GM23338 (cell line): ENCODE measurements at regions not wholly inside any gene's neighbourhood (a gene's known extent, or its start where the extent isn't known, plus 50 kb on each side); places are given as distances from the start of the nearest gene placed in this dataset.

Experiments used
- ATAC-seq: fragments of 200-7000 bp; cut with Tn5 transposase; 3 replicates; pipeline ENCODE4 v1.9.1; 2020
- DNase-seq: peaks from one replicate; pipeline ENCODE4 v3.0.0-alpha.2; 2015; ENCODE audit warnings: low spot score
- H2AFZ ChIP-seq: fragments of 200-600 bp; sonication (generic); 2 replicates; pipeline ENCODE4 v1.8.0; 2016; ENCODE audit warnings: antibody characterized with exemption, mild to moderate bottlenecking, moderate library complexity
- H3F3A ChIP-seq: fragments of 200-600 bp; sonication (generic); replicated peaks from 2 replicates; pipeline ENCODE4 v1.8.0; 2017; ENCODE audit warnings: antibody characterized with exemption, mixed run types, low read depth
- H3K27ac ChIP-seq: fragments of 200-600 bp; sonication (generic); 2 replicates; pipeline ENCODE4 v1.6.1; 2016; ENCODE audit warnings: low read depth
- H3K27me3 ChIP-seq: fragments of 200-600 bp; sonication (generic); 2 replicates; pipeline ENCODE4 v1.8.0; 2016; ENCODE audit warnings: mild to moderate bottlenecking, mixed run types, moderate library complexity; ENCODE audit not compliant: insufficient read depth
- H3K36me3 ChIP-seq: fragments of 200-600 bp; sonication (generic); 2 replicates; pipeline ENCODE4 v1.8.0; 2016; ENCODE audit warnings: mild to moderate bottlenecking; ENCODE audit not compliant: insufficient read depth
- H3K4me1 ChIP-seq: fragments of 200-600 bp; sonication (generic); 2 replicates; pipeline ENCODE4 v1.8.0; 2016; ENCODE audit warnings: mild to moderate bottlenecking, moderate library complexity; ENCODE audit not compliant: insufficient read depth
- H3K4me2 ChIP-seq: fragments of 200-600 bp; sonication (generic); 2 replicates; pipeline ENCODE4 v1.7.1; 2017; ENCODE audit warnings: mixed run types
- H3K4me3 ChIP-seq: fragments of 200-600 bp; sonication (generic); 2 replicates; pipeline ENCODE4 v1.6.1; 2016; ENCODE audit warnings: mixed run types
- H3K79me2 ChIP-seq: fragments of 200-600 bp; sonication (generic); replicated peaks from 2 replicates; pipeline ENCODE4 v1.8.0; 2017; ENCODE audit warnings: mild to moderate bottlenecking; ENCODE audit not compliant: insufficient read depth
- H3K9me2 ChIP-seq: fragments of 200-600 bp; sonication (generic); 2 replicates; pipeline ENCODE4 v1.8.0; 2017; ENCODE audit not compliant: insufficient read depth
- H4K20me1 ChIP-seq: fragments of 200-600 bp; sonication (generic); replicated peaks from 2 replicates; pipeline ENCODE4 v1.8.0; 2017; ENCODE audit warnings: mild to moderate bottlenecking; ENCODE audit not compliant: insufficient read depth
- H3K27ac Mint-ChIP-seq: 2 replicates; pipeline ENCODE4 v1.8.0; 2020; ENCODE audit warnings: inconsistent platforms, mild to moderate bottlenecking, moderate library complexity, mixed read lengths
- H3K27me3 Mint-ChIP-seq: 3 replicates; pipeline ENCODE4 v1.8.0; 2022; ENCODE audit warnings: low read depth, mild to moderate bottlenecking, moderate library complexity, mixed read lengths, inconsistent platforms; ENCODE audit not compliant: insufficient read depth, poor library complexity
- H3K36me3 Mint-ChIP-seq: 3 replicates; pipeline ENCODE4 v1.8.0; 2021; ENCODE audit warnings: low read depth, mild to moderate bottlenecking, inconsistent platforms, moderate library complexity, mixed read lengths
- H3K4me1 Mint-ChIP-seq: 3 replicates; pipeline ENCODE4 v1.8.0; 2020; ENCODE audit warnings: mild to moderate bottlenecking, inconsistent platforms, mixed read lengths
- H3K4me3 Mint-ChIP-seq: 3 replicates; pipeline ENCODE4 v1.8.0; 2021; ENCODE audit warnings: moderate library complexity, mild to moderate bottlenecking, inconsistent platforms, mixed read lengths
- H3K9me3 Mint-ChIP-seq: 3 replicates; pipeline ENCODE4 v1.8.0; 2020; ENCODE audit warnings: moderate library complexity, mild to moderate bottlenecking, inconsistent platforms, mixed read lengths
- CREB1 ChIP-seq: fragments of 250-450 bp; sonication (Bioruptor Pico); IDR thresholded peaks from 2 replicates; pipeline ENCODE4 v1.5.0; 2020; ENCODE audit warnings: low read depth, mild to moderate bottlenecking, moderate library complexity
- EZH2 ChIP-seq: fragments of 200-600 bp; sonication (generic); IDR thresholded peaks from one replicate; pipeline ENCODE4 v1.8.0; 2017; ENCODE audit warnings: antibody characterized with exemption, mild to moderate bottlenecking, low read depth; ENCODE audit not compliant: unreplicated experiment
- EZH2phosphoT487 ChIP-seq: fragments of 200-600 bp; sonication (generic); IDR thresholded peaks from one replicate; pipeline ENCODE4 v1.8.1; 2018; ENCODE audit warnings: antibody characterized with exemption; ENCODE audit not compliant: unreplicated experiment
- JUNB ChIP-seq: IDR thresholded peaks from one replicate; pipeline ENCODE4 v1.6.1; 2016; ENCODE audit warnings: antibody characterized with exemption; ENCODE audit not compliant: unreplicated experiment
- POLR2AphosphoS5 ChIP-seq: IDR thresholded peaks from 2 replicates; pipeline ENCODE4 v1.6.1; 2016; ENCODE audit warnings: antibody characterized with exemption, low read depth
- ZNF331 ChIP-seq: fragments of 250-450 bp; sonication (Bioruptor Pico); IDR thresholded peaks from 2 replicates; pipeline ENCODE4 v1.5.0; 2020; ENCODE audit warnings: low read depth, mild to moderate bottlenecking, moderate library complexity
- TF ChIP-seq, protein P1 (sequence below), 2 experiments: fragments of 200-600 bp in 1 of 2; sonication (generic) in 1 of 2; conservative IDR thresholded peaks; 2 replicates each; pipeline versions ENCODE4 v1.5.1 to v1.6.1; 2016 to 2017; ENCODE audit warnings: antibody characterized with exemption in 2 of 2, low read depth in 2 of 2, mild to moderate bottlenecking in 2 of 2, moderate library complexity in 1 of 2
- TF ChIP-seq, protein P2 (sequence below): fragments of 250-450 bp; sonication (Bioruptor Pico); IDR thresholded peaks from 2 replicates; pipeline ENCODE4 v1.5.0; 2020; ENCODE audit warnings: mild to moderate bottlenecking, moderate library complexity
- TF ChIP-seq, protein P3 (sequence below): IDR thresholded peaks from 2 replicates; pipeline ENCODE4 v1.6.1; 2016; ENCODE audit warnings: antibody characterized with exemption

DNA sequence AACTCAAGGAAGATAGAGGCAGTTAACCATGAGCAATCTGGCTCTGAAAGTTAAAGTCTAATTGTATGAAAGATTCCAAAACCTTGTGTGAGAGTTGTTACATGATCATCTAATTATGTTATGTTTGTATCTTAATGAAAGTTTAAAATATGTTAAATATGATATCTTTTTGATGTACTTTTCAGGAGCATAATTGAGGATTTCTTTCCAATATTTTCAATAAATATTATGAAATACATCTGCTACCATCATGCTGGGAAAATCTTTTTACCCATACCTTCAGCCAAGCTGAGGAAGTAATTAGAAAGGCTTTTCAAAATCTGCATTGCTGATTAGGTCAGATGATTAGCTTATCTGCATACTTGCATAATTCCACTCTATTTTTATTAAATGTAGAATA lies 318.4 kb downstream of the KLF12 start:
- no peak for TF ChIP-seq CREB1 (CRISPR knock-in tag)
- TF ChIP-seq, protein P1, sequence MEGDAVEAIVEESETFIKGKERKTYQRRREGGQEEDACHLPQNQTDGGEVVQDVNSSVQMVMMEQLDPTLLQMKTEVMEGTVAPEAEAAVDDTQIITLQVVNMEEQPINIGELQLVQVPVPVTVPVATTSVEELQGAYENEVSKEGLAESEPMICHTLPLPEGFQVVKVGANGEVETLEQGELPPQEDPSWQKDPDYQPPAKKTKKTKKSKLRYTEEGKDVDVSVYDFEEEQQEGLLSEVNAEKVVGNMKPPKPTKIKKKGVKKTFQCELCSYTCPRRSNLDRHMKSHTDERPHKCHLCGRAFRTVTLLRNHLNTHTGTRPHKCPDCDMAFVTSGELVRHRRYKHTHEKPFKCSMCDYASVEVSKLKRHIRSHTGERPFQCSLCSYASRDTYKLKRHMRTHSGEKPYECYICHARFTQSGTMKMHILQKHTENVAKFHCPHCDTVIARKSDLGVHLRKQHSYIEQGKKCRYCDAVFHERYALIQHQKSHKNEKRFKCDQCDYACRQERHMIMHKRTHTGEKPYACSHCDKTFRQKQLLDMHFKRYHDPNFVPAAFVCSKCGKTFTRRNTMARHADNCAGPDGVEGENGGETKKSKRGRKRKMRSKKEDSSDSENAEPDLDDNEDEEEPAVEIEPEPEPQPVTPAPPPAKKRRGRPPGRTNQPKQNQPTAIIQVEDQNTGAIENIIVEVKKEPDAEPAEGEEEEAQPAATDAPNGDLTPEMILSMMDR (conservative IDR thresholded peaks at IDR 0.05; ENCODE audit: low read depth in 2 of 2): no peak
- H3K9me3 Mint-ChIP-seq: no peaks in the 10 kb centered on the region
- ATAC-seq: no peak
- peaks cover 6% of the 10 kb centered on the region; the same call in 1 of the 3 replicates for H3K4me1 Mint-ChIP-seq
- H3K4me1 ChIP-seq: no peaks in the 10 kb centered on the region
- H3K27ac ChIP-seq: no peak overlapping the region
- H3K79me2 ChIP-seq: no peaks in the 10 kb centered on the region; the same call in 1 of the 2 replicates
- H3K4me2 ChIP-seq: no peak overlapping the region
- no peaks in the 10 kb centered on the region for H3K36me3 ChIP-seq
- H3K4me3 ChIP-seq: no peak overlapping the region
- H3K27me3 ChIP-seq: no peaks in the 10 kb centered on the region
- H3K9me2 ChIP-seq: no peaks in the 10 kb centered on the region
- H3K4me3 Mint-ChIP-seq: no peak overlapping the region
- no peaks in the 10 kb centered on the region for H4K20me1 ChIP-seq
- H3K27ac Mint-ChIP-seq: no peak overlapping the region
- H3K27me3 Mint-ChIP-seq: peaks cover 3% of the 10 kb centered on the region
- H3K36me3 Mint-ChIP-seq: no peaks in the 10 kb centered on the region
- no peaks in the 10 kb centered on the region for H3F3A ChIP-seq
- no peak for DNase-seq
- H2AFZ ChIP-seq: no peak overlapping the region

DNA sequence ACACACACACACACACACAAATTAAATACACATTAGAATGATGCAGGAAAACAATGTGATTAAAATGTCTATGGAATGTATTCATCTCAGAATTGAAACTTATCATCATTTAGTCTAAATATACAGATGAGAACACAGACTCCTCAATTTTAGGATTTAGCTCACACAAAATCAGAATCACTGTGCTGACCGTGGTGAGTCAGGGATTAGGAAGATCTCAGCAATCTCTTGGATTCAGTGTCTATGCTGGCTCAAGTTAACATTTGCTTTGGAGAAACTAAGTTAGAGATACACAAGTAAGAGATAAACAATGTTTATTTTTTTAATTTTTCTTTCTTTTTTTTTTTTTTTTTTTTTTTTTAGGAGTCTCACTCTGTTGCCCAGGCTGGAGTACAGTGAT lies 323.6 kb downstream of the KLF12 start:
- H3K36me3 Mint-ChIP-seq: no peaks in the 10 kb centered on the region
- no peak overlapping the region for H3K4me3 Mint-ChIP-seq
- H3K9me3 Mint-ChIP-seq: no peaks in the 10 kb centered on the region
- no peaks in the 10 kb centered on the region for H3K27me3 ChIP-seq
- ATAC-seq (no peak), DNase-seq (no peak)
- peaks cover 13% of the 10 kb centered on the region for H3K4me1 ChIP-seq
- no peak overlapping the region for H3K4me3 ChIP-seq
- H3K36me3 ChIP-seq: no peaks in the 10 kb centered on the region
- H3K4me1 Mint-ChIP-seq: peaks cover 17% of the 10 kb centered on the region; the same call in 2 of the 3 replicates
- no peaks in the 10 kb centered on the region for H4K20me1 ChIP-seq
- H3K79me2 ChIP-seq: no peaks in the 10 kb centered on the region
- H3K9me2 ChIP-seq: no peaks in the 10 kb centered on the region
- H2AFZ ChIP-seq: no peak overlapping the region
- H3F3A ChIP-seq: no peaks in the 10 kb centered on the region
- H3K27me3 Mint-ChIP-seq: peaks cover 3% of the 10 kb centered on the region
- H3K27ac ChIP-seq: no peak overlapping the region
- H3K27ac Mint-ChIP-seq: no peak overlapping the region
- no peak overlapping the region for H3K4me2 ChIP-seq
- no peak for TF ChIP-seq EZH2phosphoT487
- TF ChIP-seq POLR2AphosphoS5: no peak
- TF ChIP-seq, protein P2, sequence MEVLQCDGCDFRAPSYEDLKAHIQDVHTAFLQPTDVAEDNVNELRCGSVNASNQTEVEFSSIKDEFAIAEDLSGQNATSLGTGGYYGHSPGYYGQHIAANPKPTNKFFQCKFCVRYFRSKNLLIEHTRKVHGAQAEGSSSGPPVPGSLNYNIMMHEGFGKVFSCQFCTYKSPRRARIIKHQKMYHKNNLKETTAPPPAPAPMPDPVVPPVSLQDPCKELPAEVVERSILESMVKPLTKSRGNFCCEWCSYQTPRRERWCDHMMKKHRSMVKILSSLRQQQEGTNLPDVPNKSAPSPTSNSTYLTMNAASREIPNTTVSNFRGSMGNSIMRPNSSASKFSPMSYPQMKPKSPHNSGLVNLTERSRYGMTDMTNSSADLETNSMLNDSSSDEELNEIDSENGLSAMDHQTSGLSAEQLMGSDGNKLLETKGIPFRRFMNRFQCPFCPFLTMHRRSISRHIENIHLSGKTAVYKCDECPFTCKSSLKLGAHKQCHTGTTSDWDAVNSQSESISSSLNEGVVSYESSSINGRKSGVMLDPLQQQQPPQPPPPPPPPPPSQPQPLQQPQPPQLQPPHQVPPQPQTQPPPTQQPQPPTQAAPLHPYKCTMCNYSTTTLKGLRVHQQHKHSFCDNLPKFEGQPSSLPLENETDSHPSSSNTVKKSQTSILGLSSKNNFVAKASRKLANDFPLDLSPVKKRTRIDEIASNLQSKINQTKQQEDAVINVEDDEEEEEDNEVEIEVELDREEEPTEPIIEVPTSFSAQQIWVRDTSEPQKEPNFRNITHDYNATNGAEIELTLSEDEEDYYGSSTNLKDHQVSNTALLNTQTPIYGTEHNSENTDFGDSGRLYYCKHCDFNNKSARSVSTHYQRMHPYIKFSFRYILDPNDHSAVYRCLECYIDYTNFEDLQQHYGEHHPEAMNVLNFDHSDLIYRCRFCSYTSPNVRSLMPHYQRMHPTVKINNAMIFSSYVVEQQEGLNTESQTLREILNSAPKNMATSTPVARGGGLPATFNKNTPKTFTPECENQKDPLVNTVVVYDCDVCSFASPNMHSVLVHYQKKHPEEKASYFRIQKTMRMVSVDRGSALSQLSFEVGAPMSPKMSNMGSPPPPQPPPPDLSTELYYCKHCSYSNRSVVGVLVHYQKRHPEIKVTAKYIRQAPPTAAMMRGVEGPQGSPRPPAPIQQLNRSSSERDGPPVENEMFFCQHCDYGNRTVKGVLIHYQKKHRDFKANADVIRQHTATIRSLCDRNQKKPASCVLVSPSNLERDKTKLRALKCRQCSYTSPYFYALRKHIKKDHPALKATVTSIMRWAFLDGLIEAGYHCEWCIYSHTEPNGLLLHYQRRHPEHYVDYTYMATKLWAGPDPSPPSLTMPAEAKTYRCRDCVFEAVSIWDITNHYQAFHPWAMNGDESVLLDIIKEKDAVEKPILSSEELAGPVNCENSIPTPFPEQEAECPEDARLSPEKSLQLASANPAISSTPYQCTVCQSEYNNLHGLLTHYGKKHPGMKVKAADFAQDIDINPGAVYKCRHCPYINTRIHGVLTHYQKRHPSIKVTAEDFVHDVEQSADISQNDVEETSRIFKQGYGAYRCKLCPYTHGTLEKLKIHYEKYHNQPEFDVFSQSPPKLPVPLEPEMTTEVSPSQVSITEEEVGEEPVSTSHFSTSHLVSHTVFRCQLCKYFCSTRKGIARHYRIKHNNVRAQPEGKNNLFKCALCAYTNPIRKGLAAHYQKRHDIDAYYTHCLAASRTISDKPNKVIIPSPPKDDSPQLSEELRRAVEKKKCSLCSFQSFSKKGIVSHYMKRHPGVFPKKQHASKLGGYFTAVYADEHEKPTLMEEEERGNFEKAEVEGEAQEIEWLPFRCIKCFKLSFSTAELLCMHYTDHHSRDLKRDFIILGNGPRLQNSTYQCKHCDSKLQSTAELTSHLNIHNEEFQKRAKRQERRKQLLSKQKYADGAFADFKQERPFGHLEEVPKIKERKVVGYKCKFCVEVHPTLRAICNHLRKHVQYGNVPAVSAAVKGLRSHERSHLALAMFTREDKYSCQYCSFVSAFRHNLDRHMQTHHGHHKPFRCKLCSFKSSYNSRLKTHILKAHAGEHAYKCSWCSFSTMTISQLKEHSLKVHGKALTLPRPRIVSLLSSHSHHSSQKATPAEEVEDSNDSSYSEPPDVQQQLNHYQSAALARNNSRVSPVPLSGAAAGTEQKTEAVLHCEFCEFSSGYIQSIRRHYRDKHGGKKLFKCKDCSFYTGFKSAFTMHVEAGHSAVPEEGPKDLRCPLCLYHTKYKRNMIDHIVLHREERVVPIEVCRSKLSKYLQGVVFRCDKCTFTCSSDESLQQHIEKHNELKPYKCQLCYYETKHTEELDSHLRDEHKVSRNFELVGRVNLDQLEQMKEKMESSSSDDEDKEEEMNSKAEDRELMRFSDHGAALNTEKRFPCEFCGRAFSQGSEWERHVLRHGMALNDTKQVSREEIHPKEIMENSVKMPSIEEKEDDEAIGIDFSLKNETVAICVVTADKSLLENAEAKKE (CRISPR knock-in tag): no peak
- TF ChIP-seq, protein P3, sequence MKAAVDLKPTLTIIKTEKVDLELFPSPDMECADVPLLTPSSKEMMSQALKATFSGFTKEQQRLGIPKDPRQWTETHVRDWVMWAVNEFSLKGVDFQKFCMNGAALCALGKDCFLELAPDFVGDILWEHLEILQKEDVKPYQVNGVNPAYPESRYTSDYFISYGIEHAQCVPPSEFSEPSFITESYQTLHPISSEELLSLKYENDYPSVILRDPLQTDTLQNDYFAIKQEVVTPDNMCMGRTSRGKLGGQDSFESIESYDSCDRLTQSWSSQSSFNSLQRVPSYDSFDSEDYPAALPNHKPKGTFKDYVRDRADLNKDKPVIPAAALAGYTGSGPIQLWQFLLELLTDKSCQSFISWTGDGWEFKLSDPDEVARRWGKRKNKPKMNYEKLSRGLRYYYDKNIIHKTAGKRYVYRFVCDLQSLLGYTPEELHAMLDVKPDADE: no peak
- no peak for TF ChIP-seq EZH2
- TF ChIP-seq, protein P1 (conservative IDR thresholded peaks at IDR 0.05; ENCODE audit: low read depth in 2 of 2): no peak
- TF ChIP-seq ZNF331 (CRISPR knock-in tag): no peak
- no peak for TF ChIP-seq JUNB
